ENCODE measurements at regions not wholly inside any gene's neighbourhood (a gene's known extent, or its start where the extent isn't known, plus 50 kb on each side); places are given as distances from the start of the nearest gene placed in this dataset.

GRCh38 chr4:111923786-111924185 lies 221.5 kb upstream of the FAM241A start:
- no peak overlapping the region for H3K4me3 ChIP-seq (ENCODE audit: low read length in 3 of 3)
- intact Hi-C loops (cut with DNase I): no loop called here
- no peak overlapping the region for H3K27ac ChIP-seq (ENCODE audit: low read depth in 2 of 2, low read length in 2 of 2)
- H3K9me3 ChIP-seq (ENCODE audit: control insufficient read depth in 2 of 3, insufficient read depth in 1 of 3, low read length in 3 of 3): no peaks in the 10 kb centered on the region
- no peaks in the 10 kb centered on the region for H3K27me3 ChIP-seq (ENCODE audit: control insufficient read depth, insufficient read depth, low read length)
- TF ChIP-seq CTCF (IDR thresholded peaks at IDR 0.05; ENCODE audit: borderline replicate concordance, extremely low read depth, insufficient read depth): no peak
- no peak overlapping the region for H3K9ac ChIP-seq (ENCODE audit: low read length in 3 of 3)
- no peak for DNase-seq
- no peaks in the 10 kb centered on the region for H3K36me3 ChIP-seq (ENCODE audit: control insufficient read depth in 2 of 3, insufficient read depth in 3 of 3, low read length in 3 of 3)
- H3K4me1 ChIP-seq (ENCODE audit: control insufficient read depth in 2 of 3, insufficient read depth in 2 of 3, low read depth in 1 of 3, low read length in 3 of 3): no peaks in the 10 kb centered on the region
- no peak for FAIRE-seq

- Histone ChIP-seq H3K27ac (ENCODE audit: low read depth in 2 of 2, low read length in 2 of 2) (no peak overlapping the region), H3K4me3 (ENCODE audit: low read length in 3 of 3) (no peak overlapping the region), H3K4me1 (ENCODE audit: control insufficient read depth in 2 of 3, insufficient read depth in 2 of 3, low read depth in 1 of 3, low read length in 3 of 3) (no peaks in the 10 kb centered on the region), H3K36me3 (ENCODE audit: control insufficient read depth in 2 of 3, insufficient read depth in 3 of 3, low read length in 3 of 3) (no peaks in the 10 kb centered on the region), H3K27me3 (ENCODE audit: control insufficient read depth, insufficient read depth, low read length) (no peaks in the 10 kb centered on the region), H3K9me3 (ENCODE audit: control insufficient read depth in 2 of 3, insufficient read depth in 1 of 3, low read length in 3 of 3) (no peaks in the 10 kb centered on the region), H3K9ac (ENCODE audit: low read length in 3 of 3) (no peak overlapping the region)
- no peak for FAIRE-seq
- no peak for DNase-seq
- intact Hi-C loops (cut with DNase I): no loop called here
- TF ChIP-seq CTCF (IDR thresholded peaks at IDR 0.05; ENCODE audit: borderline replicate concordance, extremely low read depth, insufficient read depth): no peak
Observed at GRCh38 chr4:111924696-111925095, 220.6 kb upstream of the FAM241A start.

GRCh38 chr4:111930659-111931058 lies 214.6 kb upstream of the FAM241A start:
- H3K27me3 ChIP-seq (ENCODE audit: control insufficient read depth, insufficient read depth, low read length): no peaks in the 10 kb centered on the region
- no peak for FAIRE-seq
- H3K9ac ChIP-seq (ENCODE audit: low read length in 3 of 3): no peak overlapping the region
- DNase-seq: no peak
- intact Hi-C loops (cut with DNase I): no loop called here
- H3K27ac ChIP-seq (ENCODE audit: low read depth in 2 of 2, low read length in 2 of 2): no peak overlapping the region
- no peak overlapping the region for H3K4me3 ChIP-seq (ENCODE audit: low read length in 3 of 3)
- TF ChIP-seq CTCF (IDR thresholded peaks at IDR 0.05; ENCODE audit: borderline replicate concordance, extremely low read depth, insufficient read depth): no peak
- no peaks in the 10 kb centered on the region for H3K9me3 ChIP-seq (ENCODE audit: control insufficient read depth in 2 of 3, insufficient read depth in 1 of 3, low read length in 3 of 3)
- H3K4me1 ChIP-seq (ENCODE audit: control insufficient read depth in 2 of 3, insufficient read depth in 2 of 3, low read depth in 1 of 3, low read length in 3 of 3): no peaks in the 10 kb centered on the region
- H3K36me3 ChIP-seq (ENCODE audit: control insufficient read depth in 2 of 3, insufficient read depth in 3 of 3, low read length in 3 of 3): no peaks in the 10 kb centered on the region

- Histone ChIP-seq H3K9me3 (ENCODE audit: control insufficient read depth in 2 of 3, insufficient read depth in 1 of 3, low read length in 3 of 3) (no peaks in the 10 kb centered on the region), H3K27ac (ENCODE audit: low read depth in 2 of 2, low read length in 2 of 2) (no peak overlapping the region), H3K4me1 (ENCODE audit: control insufficient read depth in 2 of 3, insufficient read depth in 2 of 3, low read depth in 1 of 3, low read length in 3 of 3) (no peaks in the 10 kb centered on the region), H3K9ac (ENCODE audit: low read length in 3 of 3) (no peak overlapping the region), H3K4me3 (ENCODE audit: low read length in 3 of 3) (no peak overlapping the region), H3K27me3 (ENCODE audit: control insufficient read depth, insufficient read depth, low read length) (no peaks in the 10 kb centered on the region), H3K36me3 (ENCODE audit: control insufficient read depth in 2 of 3, insufficient read depth in 3 of 3, low read length in 3 of 3) (no peaks in the 10 kb centered on the region)
- no peak for TF ChIP-seq CTCF (IDR thresholded peaks at IDR 0.05; ENCODE audit: borderline replicate concordance, extremely low read depth, insufficient read depth)
- no peak for FAIRE-seq
- intact Hi-C loops (cut with DNase I): no loop called here
- DNase-seq: no peak
Observed at GRCh38 chr4:111933703-111934102, 211.6 kb upstream of the FAM241A start.
